Neural cell (in vitro differentiated cells): ENCODE measurements at regions not wholly inside any gene's neighbourhood (a gene's known extent, or its start where the extent isn't known, plus 50 kb on each side); places are given as distances from the start of the nearest gene placed in this dataset.

Experiments
- H2AFZ ChIP-seq: fragments of 200-600, 300-800 bp; sonication (generic), shearing (Covaris generic); 2 replicates; pipeline ENCODE4 v1.6.0; 2014; ENCODE audit warnings: low read depth, mild to moderate bottlenecking, antibody characterized with exemption, low read length, moderate library complexity
- H3F3A ChIP-seq: fragments of 200-600 bp; shearing (Covaris generic); 2 replicates; pipeline ENCODE4 v1.6.1; 2016; ENCODE audit warnings: mild to moderate bottlenecking, moderate library complexity, mixed read lengths, antibody characterized with exemption, low read length; ENCODE audit not compliant: insufficient read depth, poor library complexity, severe bottlenecking
- H3K27ac ChIP-seq: fragments of 200-600, 300-800 bp; sonication (generic), shearing (Covaris generic); 2 replicates; pipeline ENCODE4 v1.5.1; 2014; ENCODE audit warnings: mild to moderate bottlenecking, low read length, moderate library complexity
- H3K27me3 ChIP-seq: fragments of 300-800, 200-600 bp; sonication (generic), shearing (Covaris generic); 2 replicates; pipeline ENCODE4 v1.6.0; 2014; ENCODE audit warnings: mild to moderate bottlenecking, low read depth, low read length, moderate library complexity; ENCODE audit not compliant: insufficient read depth
- H3K36me3 ChIP-seq: fragments of 300-800, 200-600 bp; sonication (generic), shearing (Covaris generic); 2 replicates; pipeline ENCODE4 v1.5.1; 2014; ENCODE audit warnings: mild to moderate bottlenecking, antibody characterized with exemption, low read length, moderate library complexity; ENCODE audit not compliant: insufficient read depth
- H3K4me2 ChIP-seq: fragments of 300-800, 200-600 bp; sonication (generic), shearing (Covaris generic); 2 replicates; pipeline ENCODE4 v1.6.0; 2014; ENCODE audit warnings: mild to moderate bottlenecking, low read length
- H3K4me3 ChIP-seq: fragments of 300-800, 200-600 bp; sonication (generic), shearing (Covaris generic); 2 replicates; pipeline ENCODE4 v1.5.1; 2014; ENCODE audit warnings: mild to moderate bottlenecking, low read length, moderate library complexity
- H3K79me2 ChIP-seq: fragments of 200-600 bp; shearing (Covaris generic); replicated peaks from 2 replicates; pipeline ENCODE4 v1.6.0; 2014; ENCODE audit warnings: mild to moderate bottlenecking, low read length, moderate library complexity; ENCODE audit not compliant: insufficient read depth
- H3K9ac ChIP-seq: fragments of 300-800, 200-600 bp; sonication (generic), shearing (Covaris generic); 2 replicates; pipeline ENCODE4 v1.6.1; 2016; ENCODE audit warnings: mild to moderate bottlenecking, low read length, mixed read lengths
- H3K9me2 ChIP-seq: fragments of 200-600 bp; shearing (Covaris generic); 2 replicates; pipeline ENCODE4 v1.6.1; 2016; ENCODE audit warnings: mild to moderate bottlenecking, low read length, mixed read lengths; ENCODE audit not compliant: insufficient read depth
- H3K9me3 ChIP-seq: fragments of 200-600, 300-800 bp; sonication (generic), shearing (Covaris generic); 2 replicates; pipeline ENCODE4 v1.6.1; 2016; ENCODE audit warnings: mild to moderate bottlenecking, mixed run types, low read length, moderate library complexity, mixed read lengths
- H4K20me1 ChIP-seq: fragments of 200-600 bp; shearing (Covaris generic); 2 replicates; pipeline ENCODE4 v1.6.1; 2016; ENCODE audit warnings: mild to moderate bottlenecking, mixed run types; ENCODE audit not compliant: insufficient read depth
- EZH2 ChIP-seq: fragments of 200-600, 300-800 bp; shearing (Covaris generic), sonication (generic); IDR thresholded peaks from 2 replicates; pipeline ENCODE4 v1.6.1; 2014; ENCODE audit warnings: antibody characterized with exemption, low read length, borderline replicate concordance, mild to moderate bottlenecking; ENCODE audit not compliant: insufficient read depth, poor library complexity, severe bottlenecking
- MXI1 ChIP-seq: fragments of 450-650 bp; conservative IDR thresholded peaks from 2 replicates; pipeline ENCODE4 v1.6.1; 2014; ENCODE audit warnings: antibody characterized with exemption, mild to moderate bottlenecking; ENCODE audit not compliant: poor library complexity, severe bottlenecking
- POLR2AphosphoS5 ChIP-seq: IDR thresholded peaks from 2 replicates; pipeline ENCODE4 v1.6.1; 2012
- SMC3 ChIP-seq: fragments of 450-650 bp; conservative IDR thresholded peaks from 2 replicates; pipeline ENCODE4 v1.6.1; 2014; ENCODE audit warnings: antibody characterized with exemption, mild to moderate bottlenecking, moderate library complexity; ENCODE audit not compliant: poor library complexity
- TAF1 ChIP-seq: IDR thresholded peaks from 2 replicates; pipeline ENCODE4 v1.6.1; 2012; ENCODE audit warnings: low read depth
- TF ChIP-seq, protein P1 (sequence below): IDR thresholded peaks from 2 replicates; pipeline ENCODE4 v1.6.1; 2012; ENCODE audit warnings: borderline replicate concordance

DNA sequence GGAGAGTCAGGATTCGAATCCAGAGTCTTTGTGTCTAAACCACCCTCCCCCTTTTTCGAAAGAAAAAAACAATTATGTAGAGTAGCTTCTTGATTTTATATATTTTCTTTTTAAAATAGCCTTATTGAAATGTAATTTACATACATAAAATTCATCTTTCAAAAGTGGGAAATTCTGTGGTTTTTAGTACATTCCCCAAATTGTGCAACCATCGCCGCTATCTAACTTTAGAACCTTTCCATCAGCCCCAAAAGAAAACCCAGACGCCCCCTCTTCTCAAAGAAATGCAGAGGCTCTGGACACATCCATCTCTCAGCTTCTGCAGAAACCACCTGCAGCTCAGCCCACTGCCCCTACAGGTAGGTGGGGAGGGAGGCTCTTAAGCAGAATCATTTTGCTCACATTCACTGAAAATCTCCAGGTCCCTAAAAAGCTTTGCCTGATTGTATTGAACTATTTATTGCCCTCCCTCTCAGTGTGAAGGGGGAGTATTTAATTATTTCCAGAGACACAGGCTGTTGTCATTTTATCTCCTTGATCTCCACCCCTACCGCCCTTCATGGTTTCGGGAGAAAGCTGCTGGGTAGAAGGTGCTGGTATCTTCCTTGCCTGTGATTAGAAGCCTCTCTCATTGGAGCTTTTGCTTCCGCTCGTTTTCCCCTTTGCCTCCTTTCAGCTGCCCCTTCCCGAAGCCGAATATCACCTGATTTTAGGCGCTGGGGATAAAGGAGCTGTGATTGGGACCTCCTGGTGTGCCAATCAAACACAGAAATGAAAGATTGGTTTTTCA, 68.7 kb upstream of the KCNG1 start:
- H3K9me2 ChIP-seq: no peaks in the 10 kb centered on the region
- H3F3A ChIP-seq: peaks cover 5% of the 10 kb centered on the region
- H3K9me3 ChIP-seq: no peaks in the 10 kb centered on the region
- peak overlapping the region; percentile 63 for H3K27ac ChIP-seq
- H3K4me3 ChIP-seq: peak overlapping the region; percentile 47
- no peaks in the 10 kb centered on the region for H3K36me3 ChIP-seq
- TF ChIP-seq, protein P1, sequence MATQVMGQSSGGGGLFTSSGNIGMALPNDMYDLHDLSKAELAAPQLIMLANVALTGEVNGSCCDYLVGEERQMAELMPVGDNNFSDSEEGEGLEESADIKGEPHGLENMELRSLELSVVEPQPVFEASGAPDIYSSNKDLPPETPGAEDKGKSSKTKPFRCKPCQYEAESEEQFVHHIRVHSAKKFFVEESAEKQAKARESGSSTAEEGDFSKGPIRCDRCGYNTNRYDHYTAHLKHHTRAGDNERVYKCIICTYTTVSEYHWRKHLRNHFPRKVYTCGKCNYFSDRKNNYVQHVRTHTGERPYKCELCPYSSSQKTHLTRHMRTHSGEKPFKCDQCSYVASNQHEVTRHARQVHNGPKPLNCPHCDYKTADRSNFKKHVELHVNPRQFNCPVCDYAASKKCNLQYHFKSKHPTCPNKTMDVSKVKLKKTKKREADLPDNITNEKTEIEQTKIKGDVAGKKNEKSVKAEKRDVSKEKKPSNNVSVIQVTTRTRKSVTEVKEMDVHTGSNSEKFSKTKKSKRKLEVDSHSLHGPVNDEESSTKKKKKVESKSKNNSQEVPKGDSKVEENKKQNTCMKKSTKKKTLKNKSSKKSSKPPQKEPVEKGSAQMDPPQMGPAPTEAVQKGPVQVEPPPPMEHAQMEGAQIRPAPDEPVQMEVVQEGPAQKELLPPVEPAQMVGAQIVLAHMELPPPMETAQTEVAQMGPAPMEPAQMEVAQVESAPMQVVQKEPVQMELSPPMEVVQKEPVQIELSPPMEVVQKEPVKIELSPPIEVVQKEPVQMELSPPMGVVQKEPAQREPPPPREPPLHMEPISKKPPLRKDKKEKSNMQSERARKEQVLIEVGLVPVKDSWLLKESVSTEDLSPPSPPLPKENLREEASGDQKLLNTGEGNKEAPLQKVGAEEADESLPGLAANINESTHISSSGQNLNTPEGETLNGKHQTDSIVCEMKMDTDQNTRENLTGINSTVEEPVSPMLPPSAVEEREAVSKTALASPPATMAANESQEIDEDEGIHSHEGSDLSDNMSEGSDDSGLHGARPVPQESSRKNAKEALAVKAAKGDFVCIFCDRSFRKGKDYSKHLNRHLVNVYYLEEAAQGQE: no peak
- no peak for TF ChIP-seq EZH2
- H3K79me2 ChIP-seq: no peaks in the 10 kb centered on the region
- H2AFZ ChIP-seq: peak overlapping the region; percentile 65
- H3K4me2 ChIP-seq: peak overlapping the region; percentile 57
- no peaks in the 10 kb centered on the region for H3K27me3 ChIP-seq
- no peaks in the 10 kb centered on the region for H4K20me1 ChIP-seq
- H3K9ac ChIP-seq: peak overlapping the region; percentile 59

DNA sequence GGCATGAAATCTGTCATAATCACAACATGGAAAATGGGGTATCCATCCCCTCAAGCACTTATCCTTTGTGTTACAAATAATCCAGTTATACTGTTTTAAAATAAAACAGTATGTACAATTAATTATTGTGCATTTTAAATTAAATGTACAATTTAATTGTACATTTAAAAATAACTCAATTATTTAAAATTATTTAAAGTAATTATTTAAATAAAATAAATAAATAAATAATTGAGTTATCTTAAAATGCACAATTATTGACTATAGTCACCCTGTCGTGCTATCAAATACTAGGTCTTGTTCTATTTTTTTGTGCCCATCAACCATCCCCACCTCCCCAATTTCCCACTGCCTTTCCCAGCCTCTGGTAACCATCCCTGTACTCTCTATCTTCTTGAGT, 66.9 kb upstream of the KCNG1 start:
- no peak overlapping the region for H3K27ac ChIP-seq
- H3F3A ChIP-seq: peaks cover 5% of the 10 kb centered on the region
- H3K79me2 ChIP-seq: no peaks in the 10 kb centered on the region
- H3K36me3 ChIP-seq: no peaks in the 10 kb centered on the region
- H2AFZ ChIP-seq: no peak overlapping the region
- no peak overlapping the region for H3K4me2 ChIP-seq
- TF ChIP-seq SMC3 (no peak), TAF1 (no peak), EZH2 (no peak), POLR2AphosphoS5 (no peak), MXI1 (no peak)
- TF ChIP-seq, protein P1: no peak
- H3K9me2 ChIP-seq: no peaks in the 10 kb centered on the region
- H3K4me3 ChIP-seq: no peak overlapping the region
- H3K9me3 ChIP-seq: no peaks in the 10 kb centered on the region
- H4K20me1 ChIP-seq: no peaks in the 10 kb centered on the region
- no peak overlapping the region for H3K9ac ChIP-seq
- H3K27me3 ChIP-seq: no peaks in the 10 kb centered on the region
